ENCODE measurements at regions not wholly inside any gene's neighbourhood (a gene's known extent, or its start where the extent isn't known, plus 50 kb on each side); places are given as distances from the start of the nearest gene placed in this dataset.

- no peak for TF ChIP-seq CTCF (IDR thresholded peaks at IDR 0.05; ENCODE audit: extremely low read depth in 1 of 2, insufficient read depth in 1 of 2, low read depth in 1 of 2, low read length in 2 of 2)
- TF ChIP-seq JUN (IDR thresholded peaks at IDR 0.05; ENCODE audit: borderline replicate concordance, insufficient read depth, insufficient read length, low read depth): no peak
- TF ChIP-seq POLR2A (IDR thresholded peaks at IDR 0.05; ENCODE audit: low read depth, low read length): no peak
- TF ChIP-seq, protein P1, sequence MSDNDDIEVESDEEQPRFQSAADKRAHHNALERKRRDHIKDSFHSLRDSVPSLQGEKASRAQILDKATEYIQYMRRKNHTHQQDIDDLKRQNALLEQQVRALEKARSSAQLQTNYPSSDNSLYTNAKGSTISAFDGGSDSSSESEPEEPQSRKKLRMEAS (IDR thresholded peaks at IDR 0.05; ENCODE audit: insufficient read depth, insufficient read length): no peak
- TF ChIP-seq POLR2AphosphoS5 (IDR thresholded peaks at IDR 0.05; ENCODE audit: insufficient read depth, low read depth, low read length): no peak
- TF ChIP-seq EZH2 (IDR thresholded peaks at IDR 0.05; ENCODE audit: borderline replicate concordance, low read depth, low read length, severe bottlenecking): no peak
- TF ChIP-seq FOS (IDR thresholded peaks at IDR 0.05; ENCODE audit: borderline replicate concordance, insufficient read depth, low read length): no peak
- TF ChIP-seq MYC (IDR thresholded peaks at IDR 0.05; ENCODE audit: low read depth, low read length): no peak
- TF ChIP-seq GATA2 (IDR thresholded peaks at IDR 0.05; ENCODE audit: insufficient read depth, insufficient read length, low read depth, low read length): no peak
Observed at GRCh38 chr16:20221208-20221607, 106.1 kb downstream of the GP2 start.
